ENCODE measurements at regions not wholly inside any gene's neighbourhood (a gene's known extent, or its start where the extent isn't known, plus 50 kb on each side); places are given as distances from the start of the nearest gene placed in this dataset.

DNA sequence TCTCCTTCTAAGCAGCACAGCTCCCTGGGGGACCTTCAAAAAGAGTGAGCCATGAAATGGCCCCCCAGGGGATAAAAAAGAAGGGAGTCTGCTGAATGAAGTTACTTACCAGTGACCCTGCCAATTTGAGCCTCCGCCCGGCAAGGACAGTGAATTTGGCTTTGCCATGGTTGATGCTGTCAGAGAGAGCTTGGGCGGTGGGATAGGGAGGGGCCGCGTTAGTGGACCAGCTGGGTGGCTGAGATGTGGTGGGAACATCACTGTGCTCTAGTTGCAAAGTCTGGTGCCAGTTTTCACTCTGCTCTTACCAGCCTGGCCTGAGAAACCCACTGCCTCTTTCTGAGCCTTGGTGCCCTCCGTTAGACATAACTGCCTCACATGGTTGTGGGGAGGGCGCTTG lies 114.6 kb downstream of the MRM1 start:
- Histone ChIP-seq H3K9ac (ENCODE audit: low read length) (no peak overlapping the region), H3K79me2 (ENCODE audit: low read length) (no peaks in the 10 kb centered on the region), H3K4me2 (ENCODE audit: low read length) (no peak overlapping the region), H3K36me3 (ENCODE audit: low read depth, low read length) (no peaks in the 10 kb centered on the region), H3K27me3 (ENCODE audit: low read length) (no peaks in the 10 kb centered on the region), H3K4me1 (ENCODE audit: insufficient read depth, low read length) (no peaks in the 10 kb centered on the region), H3K27ac (ENCODE audit: low read length) (no peak overlapping the region), H3K9me3 (ENCODE audit: low read length) (no peaks in the 10 kb centered on the region), H2AFZ (ENCODE audit: low read length) (no peak overlapping the region), H4K20me1 (ENCODE audit: low read length) (no peaks in the 10 kb centered on the region), H3K4me3 (ENCODE audit: low read length) (no peak overlapping the region), H3K9me2 (replicated peaks; ENCODE audit: low read length) (no peaks in the 10 kb centered on the region), H3F3A (ENCODE audit: low read length, unreplicated experiment) (no peaks in the 10 kb centered on the region)
- BruUV-seq (replicated peaks): no TSS peak
- DNase-seq: no peak
- ChIA-PET CTCF (no interaction called here), POLR2A (ENCODE audit: unreplicated experiment) (no interaction called here)
- no peak for ATAC-seq
- intact Hi-C loops (cut with micrococcal nuclease): no loop called here
- TF ChIP-seq EZH2 (IDR thresholded peaks at IDR 0.05; ENCODE audit: low read length, unreplicated experiment): no peak
- TF ChIP-seq, protein P1, sequence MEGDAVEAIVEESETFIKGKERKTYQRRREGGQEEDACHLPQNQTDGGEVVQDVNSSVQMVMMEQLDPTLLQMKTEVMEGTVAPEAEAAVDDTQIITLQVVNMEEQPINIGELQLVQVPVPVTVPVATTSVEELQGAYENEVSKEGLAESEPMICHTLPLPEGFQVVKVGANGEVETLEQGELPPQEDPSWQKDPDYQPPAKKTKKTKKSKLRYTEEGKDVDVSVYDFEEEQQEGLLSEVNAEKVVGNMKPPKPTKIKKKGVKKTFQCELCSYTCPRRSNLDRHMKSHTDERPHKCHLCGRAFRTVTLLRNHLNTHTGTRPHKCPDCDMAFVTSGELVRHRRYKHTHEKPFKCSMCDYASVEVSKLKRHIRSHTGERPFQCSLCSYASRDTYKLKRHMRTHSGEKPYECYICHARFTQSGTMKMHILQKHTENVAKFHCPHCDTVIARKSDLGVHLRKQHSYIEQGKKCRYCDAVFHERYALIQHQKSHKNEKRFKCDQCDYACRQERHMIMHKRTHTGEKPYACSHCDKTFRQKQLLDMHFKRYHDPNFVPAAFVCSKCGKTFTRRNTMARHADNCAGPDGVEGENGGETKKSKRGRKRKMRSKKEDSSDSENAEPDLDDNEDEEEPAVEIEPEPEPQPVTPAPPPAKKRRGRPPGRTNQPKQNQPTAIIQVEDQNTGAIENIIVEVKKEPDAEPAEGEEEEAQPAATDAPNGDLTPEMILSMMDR (conservative IDR thresholded peaks at IDR 0.05; ENCODE audit: low read depth, low read length): no peak
- TF ChIP-seq EZH2phosphoT487 (IDR thresholded peaks at IDR 0.05; ENCODE audit: borderline replicate concordance, low read length): no peak

DNA sequence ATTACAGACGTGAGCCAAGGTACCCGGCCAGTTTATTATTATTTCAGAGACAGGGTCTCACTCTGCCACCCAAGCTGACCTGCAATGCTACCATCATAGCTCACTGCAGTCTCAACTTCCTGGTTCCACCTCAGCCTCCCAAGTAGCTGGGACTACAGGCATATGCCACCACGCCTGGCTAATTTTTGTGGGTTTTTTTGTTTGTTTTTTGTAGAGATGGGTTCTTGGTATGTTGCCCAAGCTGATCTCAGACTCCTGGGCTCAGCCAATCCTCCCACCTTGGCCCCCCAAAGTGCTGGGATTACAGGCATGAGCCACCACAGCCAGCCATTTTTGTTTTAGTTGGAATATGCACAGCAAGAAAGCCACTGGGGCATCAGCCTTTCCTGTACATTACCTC lies 115.7 kb downstream of the MRM1 start:
- H3K9ac ChIP-seq (ENCODE audit: low read length): no peak overlapping the region
- 0 out of 2 replicates have a peak, but pooled peaks cover 5% of the 10 kb centered on the region for H3K4me1 ChIP-seq (ENCODE audit: insufficient read depth, low read length)
- H3K4me3 ChIP-seq (ENCODE audit: low read length): no peak overlapping the region
- CTCF ChIA-PET: no interaction called here
- H2AFZ ChIP-seq (ENCODE audit: low read length): no peak overlapping the region
- no peaks in the 10 kb centered on the region for H3K79me2 ChIP-seq (ENCODE audit: low read length)
- no peaks in the 10 kb centered on the region for H3K36me3 ChIP-seq (ENCODE audit: low read depth, low read length)
- no peaks in the 10 kb centered on the region for H4K20me1 ChIP-seq (ENCODE audit: low read length)
- H3F3A ChIP-seq (ENCODE audit: low read length, unreplicated experiment): no peaks in the 10 kb centered on the region
- no TSS peak for BruUV-seq (replicated peaks)
- no peaks in the 10 kb centered on the region for H3K9me3 ChIP-seq (ENCODE audit: low read length)
- DNase-seq (no peak), ATAC-seq (no peak)
- H3K9me2 ChIP-seq (replicated peaks; ENCODE audit: low read length): no peaks in the 10 kb centered on the region
- TF ChIP-seq, protein P1 (conservative IDR thresholded peaks at IDR 0.05; ENCODE audit: low read depth, low read length): no peak
- no peak for TF ChIP-seq EZH2 (IDR thresholded peaks at IDR 0.05; ENCODE audit: low read length, unreplicated experiment)
- no peak for TF ChIP-seq EZH2phosphoT487 (IDR thresholded peaks at IDR 0.05; ENCODE audit: borderline replicate concordance, low read length)
- H3K27ac ChIP-seq (ENCODE audit: low read length): no peak overlapping the region
- no peak overlapping the region for H3K4me2 ChIP-seq (ENCODE audit: low read length)
- intact Hi-C loops (cut with micrococcal nuclease): no loop called here
- POLR2A ChIA-PET (ENCODE audit: unreplicated experiment): no interaction called here
- no peaks in the 10 kb centered on the region for H3K27me3 ChIP-seq (ENCODE audit: low read length)

DNA sequence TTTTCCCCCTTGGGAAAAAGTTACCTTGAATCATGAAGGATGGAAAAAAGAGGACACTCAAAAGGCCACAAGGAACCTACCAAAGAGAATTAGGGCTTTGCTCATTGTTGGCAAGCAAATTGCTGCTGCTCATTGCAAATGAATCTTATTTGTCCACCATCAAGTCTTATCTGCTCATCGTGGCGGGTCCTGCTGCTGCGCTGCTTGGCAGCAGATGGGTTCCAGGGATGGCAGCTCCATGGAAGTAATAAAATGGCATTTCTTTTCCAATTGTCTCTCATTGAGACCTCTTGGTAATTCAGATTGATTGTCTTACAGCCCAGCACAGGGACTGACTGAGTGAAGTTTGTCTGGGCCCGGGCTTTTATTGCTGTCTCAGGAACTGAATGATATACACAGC lies 118.7 kb downstream of the MRM1 start:
- Histone ChIP-seq H3K36me3 (ENCODE audit: low read depth, low read length) (no peaks in the 10 kb centered on the region), H3F3A (ENCODE audit: low read length, unreplicated experiment) (no peaks in the 10 kb centered on the region), H3K27ac (ENCODE audit: low read length) (no peak overlapping the region), H3K4me2 (ENCODE audit: low read length) (no peak overlapping the region), H3K9me3 (ENCODE audit: low read length) (no peaks in the 10 kb centered on the region), H2AFZ (ENCODE audit: low read length) (no peak overlapping the region), H3K4me3 (ENCODE audit: low read length) (no peak overlapping the region), H3K4me1 (ENCODE audit: insufficient read depth, low read length) (0 out of 2 replicates have a peak, but pooled peaks cover 5% of the 10 kb centered on the region), H3K27me3 (ENCODE audit: low read length) (no peaks in the 10 kb centered on the region), H4K20me1 (ENCODE audit: low read length) (no peaks in the 10 kb centered on the region), H3K79me2 (ENCODE audit: low read length) (no peaks in the 10 kb centered on the region), H3K9me2 (replicated peaks; ENCODE audit: low read length) (no peaks in the 10 kb centered on the region), H3K9ac (ENCODE audit: low read length) (no peak overlapping the region)
- no TSS peak for BruUV-seq (replicated peaks)
- DNase-seq: no peak
- no peak for ATAC-seq
- ChIA-PET POLR2A (ENCODE audit: unreplicated experiment) (no interaction called here), CTCF (no interaction called here)
- intact Hi-C loops (cut with micrococcal nuclease): no loop called here
- TF ChIP-seq, protein P1 (conservative IDR thresholded peaks at IDR 0.05; ENCODE audit: low read depth, low read length): no peak
- TF ChIP-seq EZH2 (IDR thresholded peaks at IDR 0.05; ENCODE audit: low read length, unreplicated experiment): no peak
- TF ChIP-seq EZH2phosphoT487 (IDR thresholded peaks at IDR 0.05; ENCODE audit: borderline replicate concordance, low read length): no peak
